Gastroesophageal sphincter (tissue), 3 donors: ENCODE measurements at regions not wholly inside any gene's neighbourhood (a gene's known extent, or its start where the extent isn't known, plus 50 kb on each side); places are given as distances from the start of the nearest gene placed in this dataset.
A peak's percentile ranks its signal among the peaks of the same experiment; 100 is the strongest.

Experiments
- EP300 ChIP-seq: sonication (generic); formaldehyde crosslinking; IDR thresholded peaks from one replicate; pipeline ENCODE4 v1.6.1; 2017; ENCODE audit warnings: antibody characterized with exemption, mild to moderate bottlenecking
- POLR2A ChIP-seq, 2 donors: fragments of 450-650 bp; IDR thresholded peaks; one replicate each; pipeline ENCODE4 v1.6.1; 2017; ENCODE audit warnings: antibody characterized with exemption in 2 of 2, mild to moderate bottlenecking in 2 of 2, moderate library complexity in 1 of 2
- POLR2AphosphoS5 ChIP-seq: sonication (generic); formaldehyde crosslinking; IDR thresholded peaks from one replicate; pipeline ENCODE4 v1.6.1; 2017; ENCODE audit warnings: antibody characterized with exemption
- TF ChIP-seq, protein P1 (sequence below), 4 experiments: fragments of 200-600 bp in 2 of 4; fragments of 450-650 bp in 2 of 4; sonication (generic) in 1 of 4; IDR thresholded peaks; one replicate each; pipeline ENCODE4 v1.5.1; 2017 to 2019; ENCODE audit warnings: antibody characterized with exemption in 4 of 4, mild to moderate bottlenecking in 2 of 4, moderate library complexity in 2 of 4

DNA sequence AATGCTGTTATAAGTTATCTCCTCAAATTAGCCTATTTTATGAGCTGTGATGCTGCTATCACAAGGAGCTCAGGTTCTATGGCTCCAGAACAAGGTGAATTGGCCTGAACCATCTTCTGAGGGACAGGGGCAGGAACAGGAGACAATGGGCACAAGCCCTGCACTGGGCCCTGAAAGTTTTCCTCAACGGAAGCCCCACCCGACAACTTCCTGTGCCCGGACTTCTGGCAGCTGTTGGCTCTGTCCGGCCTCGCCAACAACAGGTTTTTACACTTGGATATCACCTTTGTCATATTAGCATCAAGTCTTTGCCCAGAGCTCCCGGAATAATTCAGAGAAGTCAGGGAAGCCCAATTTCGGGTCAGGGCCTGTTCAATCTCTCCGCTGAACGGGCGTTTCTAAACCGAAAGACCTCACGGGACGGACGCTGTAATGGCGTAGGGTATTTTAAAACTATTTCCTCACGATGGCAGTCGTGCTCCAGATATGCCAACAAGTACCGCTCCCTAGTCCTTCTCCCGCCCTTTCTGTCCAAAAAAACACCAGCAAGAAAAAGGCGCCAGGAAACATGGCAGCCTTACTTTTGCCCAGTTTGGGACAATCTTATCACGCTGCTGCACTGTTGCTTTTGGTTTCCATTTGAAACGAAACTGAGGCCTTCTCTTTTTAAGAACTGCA lies 201.0 kb upstream of the STK26 start:
- TF ChIP-seq POLR2A (IDR thresholded peaks at IDR 0.05) (no peak), POLR2AphosphoS5 (no peak), EP300 (no peak)
- TF ChIP-seq, protein P1, sequence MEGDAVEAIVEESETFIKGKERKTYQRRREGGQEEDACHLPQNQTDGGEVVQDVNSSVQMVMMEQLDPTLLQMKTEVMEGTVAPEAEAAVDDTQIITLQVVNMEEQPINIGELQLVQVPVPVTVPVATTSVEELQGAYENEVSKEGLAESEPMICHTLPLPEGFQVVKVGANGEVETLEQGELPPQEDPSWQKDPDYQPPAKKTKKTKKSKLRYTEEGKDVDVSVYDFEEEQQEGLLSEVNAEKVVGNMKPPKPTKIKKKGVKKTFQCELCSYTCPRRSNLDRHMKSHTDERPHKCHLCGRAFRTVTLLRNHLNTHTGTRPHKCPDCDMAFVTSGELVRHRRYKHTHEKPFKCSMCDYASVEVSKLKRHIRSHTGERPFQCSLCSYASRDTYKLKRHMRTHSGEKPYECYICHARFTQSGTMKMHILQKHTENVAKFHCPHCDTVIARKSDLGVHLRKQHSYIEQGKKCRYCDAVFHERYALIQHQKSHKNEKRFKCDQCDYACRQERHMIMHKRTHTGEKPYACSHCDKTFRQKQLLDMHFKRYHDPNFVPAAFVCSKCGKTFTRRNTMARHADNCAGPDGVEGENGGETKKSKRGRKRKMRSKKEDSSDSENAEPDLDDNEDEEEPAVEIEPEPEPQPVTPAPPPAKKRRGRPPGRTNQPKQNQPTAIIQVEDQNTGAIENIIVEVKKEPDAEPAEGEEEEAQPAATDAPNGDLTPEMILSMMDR (IDR thresholded peaks at IDR 0.05): peak in 1 of 4 experiments; percentile 59
